GM12878 (cell line): ENCODE measurements at regions not wholly inside any gene's neighbourhood (a gene's known extent, or its start where the extent isn't known, plus 50 kb on each side); places are given as distances from the start of the nearest gene placed in this dataset.
"Not testable (repeated sequence)": the region's sequence is repeated elsewhere in the genome, so short reads cannot be mapped to it uniquely, and the experiment has no call there.

ENCODE experiments used
- ATAC-seq: fragments of 200-7000 bp; cut with Tn5 transposase; 3 replicates; pipeline ENCODE4 v1.9.1; 2020; ENCODE audit warnings: mild to moderate bottlenecking, moderate library complexity
- BruUV-seq: library from RNA; stranded (reverse); fragments of 400-500 nt; replicated peaks from 2 replicates; lab custom pipeline; 2021; lab: Mats Ljungman, UMichigan
- CTCF ChIA-PET: fragments of 300-600 bp; sonication (Branson Sonifier 250); formaldehyde crosslinking; extraction: SDS; loops from one replicate; lab custom pipeline; 2021; ENCODE audit warnings: inconsistent platforms; lab: Yijun Ruan, JAX
- POLR2A ChIA-PET: fragments of 350-600 bp; formaldehyde crosslinking; extraction: SDS; loops from one replicate; lab custom pipeline; 2021; ENCODE audit warnings: inconsistent platforms; lab: Charles Lee
- RAD21 ChIA-PET: fragments of 300-600 bp; sonication (Branson Sonifier 250); formaldehyde crosslinking; loops from one replicate; lab custom pipeline; 2023; ENCODE audit warnings: antibody characterized with exemption; ENCODE audit not compliant: unreplicated experiment; lab: Charles Lee
- SMC1A ChIA-PET: fragments of 300-600 bp; sonication (Branson Sonifier 250); formaldehyde crosslinking; loops from one replicate; lab custom pipeline; 2023; ENCODE audit not compliant: unreplicated experiment, uncharacterized antibody; lab: Charles Lee
- DNase-seq: peaks from one replicate; pipeline ENCODE4 v3.0.0-alpha.2; 2011; ENCODE audit warnings: low read depth, low spot score
- FAIRE-seq: peaks from 3 replicates; lab custom pipeline; 2011; peaks lifted over from hg19 to GRCh38; lab: Jason Lieb, UNC
- H2AFZ ChIP-seq: 2 replicates; pipeline ENCODE4 v1.6.0; 2011; ENCODE audit warnings: low read depth, low read length, control low read depth; ENCODE audit not compliant: control insufficient read depth
- H3K27ac ChIP-seq: 2 replicates; pipeline ENCODE4 v1.5.1; 2011; ENCODE audit warnings: control low read depth; ENCODE audit not compliant: control insufficient read depth, insufficient read depth
- H3K27me3 ChIP-seq, 2 experiments: replicated peaks in 1 of 2; 2 replicates each; pipeline versions ENCODE4 v1.6.0 to v1.6.1; 2011; ENCODE audit warnings: low read length in 1 of 2; ENCODE audit not compliant: control insufficient read depth in 2 of 2, insufficient read depth in 2 of 2
- H3K36me3 ChIP-seq, 2 experiments: 2 replicates each; pipeline ENCODE4 v1.5.1; 2011; ENCODE audit warnings: low read length in 1 of 2; ENCODE audit not compliant: control insufficient read depth in 2 of 2, insufficient read depth in 2 of 2
- H3K4me1 ChIP-seq: 2 replicates; pipeline ENCODE4 v1.6.1; 2011; ENCODE audit warnings: mild to moderate bottlenecking, low read length, moderate library complexity, mixed read lengths; ENCODE audit not compliant: control insufficient read depth, insufficient read depth
- H3K4me2 ChIP-seq: 2 replicates; pipeline ENCODE4 v1.6.0; 2011; ENCODE audit warnings: control low read depth; ENCODE audit not compliant: control insufficient read depth, insufficient read depth
- H3K4me3 ChIP-seq: fragments of 200-600 bp; sonication (generic); 2 replicates; pipeline ENCODE4 v1.5.1; 2016
- H3K79me2 ChIP-seq: 2 replicates; pipeline ENCODE4 v1.6.0; 2011; ENCODE audit warnings: low read length; ENCODE audit not compliant: control insufficient read depth, insufficient read depth
- H3K9ac ChIP-seq: 2 replicates; pipeline ENCODE4 v1.8.0; 2011; ENCODE audit warnings: low read length, control low read depth, mixed read lengths; ENCODE audit not compliant: control insufficient read depth, insufficient read depth
- H3K9me3 ChIP-seq: replicated peaks from 3 replicates; pipeline ENCODE4 v1.5.1; 2011; ENCODE audit warnings: mild to moderate bottlenecking, low read length; ENCODE audit not compliant: control insufficient read depth, insufficient read depth
- H4K20me1 ChIP-seq: 2 replicates; pipeline ENCODE4 v1.6.0; 2011; ENCODE audit not compliant: control insufficient read depth, insufficient read depth
- ASH2L ChIP-seq: fragments of 300-600, 200-600 bp; sonication (generic); IDR thresholded peaks from 2 replicates; pipeline ENCODE4 v1.6.1; 2017; ENCODE audit warnings: low read depth, mild to moderate bottlenecking, borderline replicate concordance
- CEBPB ChIP-seq, 2 experiments: fragments of 150-350 bp in 1 of 2; IDR thresholded peaks; 2 replicates each; pipeline ENCODE4 v1.6.1; 2012 to 2014; ENCODE audit warnings: low read depth in 2 of 2, low read length in 2 of 2, borderline replicate concordance in 1 of 2, inconsistent platforms in 1 of 2
- FOXK2 ChIP-seq: fragments of 450-650 bp; IDR thresholded peaks from 2 replicates; pipeline ENCODE4 v1.6.1; 2017; ENCODE audit warnings: mild to moderate bottlenecking, moderate library complexity
- RAD51 ChIP-seq: fragments of 450-650 bp; IDR thresholded peaks from 2 replicates; pipeline ENCODE4 v1.6.1; 2016; ENCODE audit warnings: moderate library complexity, mild to moderate bottlenecking, inconsistent platforms
- RB1 ChIP-seq: fragments of 450-650 bp; formaldehyde crosslinking; IDR thresholded peaks from 2 replicates; pipeline ENCODE4 v1.6.1; 2017; ENCODE audit warnings: mild to moderate bottlenecking, borderline replicate concordance
- SMAD1 ChIP-seq: fragments of 450-650 bp; IDR thresholded peaks from 2 replicates; pipeline ENCODE4 v1.6.1; 2018; ENCODE audit warnings: mild to moderate bottlenecking, low read depth; ENCODE audit not compliant: partially characterized antibody
- SP1 ChIP-seq: IDR thresholded peaks from one replicate; pipeline ENCODE4 v1.6.1; 2011; ENCODE audit warnings: low read depth, low read length
- STAT1 ChIP-seq: fragments of 450-650 bp; conservative IDR thresholded peaks from 2 replicates; pipeline ENCODE4 v1.6.1; 2014; ENCODE audit warnings: antibody characterized with exemption, mild to moderate bottlenecking
- TCF7 ChIP-seq: IDR thresholded peaks from 2 replicates; pipeline ENCODE4 v1.6.1; 2014; ENCODE audit warnings: antibody characterized with exemption, borderline replicate concordance
- ZNF384 ChIP-seq: IDR thresholded peaks from 2 replicates; pipeline ENCODE4 v1.6.1; 2012; ENCODE audit warnings: low read depth, mild to moderate bottlenecking, low read length, improper control_type of control experiment, borderline replicate concordance
- WGBS: methylation state at CpG from one replicate; pipeline ENCODE4 v1.1.6; 2016; ENCODE audit warnings: low lambda C conversion rate; ENCODE audit not compliant: insufficient replicate concordance, insufficient coverage; ENCODE audit errors: missing lambda C conversion rate; 5-methylcytosine and 5-hydroxymethylcytosine counted together
- in situ Hi-C: fragments of 300-500 bp; cut with MboI; formaldehyde crosslinking; loops from 9 replicates; pipeline ENCODE4 v1.14.3; 2018; ENCODE audit warnings: mixed read lengths
- intact Hi-C: fragments of 100-400 bp; cut with micrococcal nuclease; formaldehyde crosslinking; loops from one replicate; pipeline ENCODE4 v1.14.2; 2022; ENCODE audit not compliant: unreplicated experiment
- TF ChIP-seq, protein P1 (sequence below): fragments of 450-650 bp; IDR thresholded peaks from 2 replicates; pipeline ENCODE4 v1.6.1; 2018; ENCODE audit warnings: mild to moderate bottlenecking, low read depth, moderate library complexity; ENCODE audit not compliant: partially characterized antibody

DNA sequence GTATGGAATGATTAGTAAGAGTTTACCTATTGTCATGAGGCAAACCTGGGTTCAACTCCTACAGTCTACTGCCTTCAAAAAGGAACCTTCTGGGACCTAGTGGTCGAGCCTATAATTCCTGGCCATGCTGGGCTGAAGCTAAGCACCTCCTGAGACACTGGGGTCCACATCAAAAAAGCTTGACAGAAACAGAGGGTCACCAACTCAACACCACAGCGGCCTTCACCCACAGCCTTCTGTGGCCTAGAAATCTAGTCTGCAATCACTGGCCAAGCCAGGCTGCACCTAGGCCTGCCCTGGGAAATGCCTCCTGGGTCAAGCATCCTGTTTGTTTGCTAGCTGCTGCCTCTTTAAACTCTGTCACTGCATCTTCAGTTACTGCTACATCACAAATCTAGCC, 153.9 kb upstream of the C11orf58 start:
- DNase-seq (no peak), ATAC-seq (no peak), FAIRE-seq (no peak)
- Histone ChIP-seq H3K79me2 (no peaks in the 10 kb centered on the region), H4K20me1 (no peaks in the 10 kb centered on the region), H3K27ac (no peak overlapping the region), H3K27me3 (no peaks in the 10 kb centered on the region), H3K4me1 (no peaks in the 10 kb centered on the region), H3K4me2 (no peak overlapping the region), H2AFZ (no peak overlapping the region), H3K4me3 (no peak overlapping the region), H3K9me3 (no peaks in the 10 kb centered on the region), H3K36me3 (no peaks in the 10 kb centered on the region), H3K9ac (no peak overlapping the region)
- intact Hi-C loops (no loop called here), in situ Hi-C loops (no loop called here)
- ChIA-PET POLR2A (no interaction called here), RAD21 (no interaction called here), CTCF (interaction anchor here (1.3 kb wide), 1 partner anchor 12 kb away, joined by 4 read pairs; no protein-coding TSS in a partner anchor), SMC1A (interaction anchor here (0.8 kb wide), 1 partner anchor 39 kb away, joined by 3 read pairs; no protein-coding TSS in a partner anchor)
- BruUV-seq, result no TSS peak
- WGBS, result 30% methylated on average over 2 of the region's 2 CpGs
- TF ChIP-seq FOXK2 (no peak), ASH2L (no peak), RAD51 (no peak), RB1 (no peak), ZNF384 (no peak), SP1 (no peak), CEBPB (IDR thresholded peaks at IDR 0.05; ENCODE audit: borderline replicate concordance in 1 of 2, low read depth in 2 of 2, low read length in 2 of 2) (no peak), STAT1 (no peak), SMAD1 (no peak), TCF7 (no peak)
- TF ChIP-seq, protein P1, sequence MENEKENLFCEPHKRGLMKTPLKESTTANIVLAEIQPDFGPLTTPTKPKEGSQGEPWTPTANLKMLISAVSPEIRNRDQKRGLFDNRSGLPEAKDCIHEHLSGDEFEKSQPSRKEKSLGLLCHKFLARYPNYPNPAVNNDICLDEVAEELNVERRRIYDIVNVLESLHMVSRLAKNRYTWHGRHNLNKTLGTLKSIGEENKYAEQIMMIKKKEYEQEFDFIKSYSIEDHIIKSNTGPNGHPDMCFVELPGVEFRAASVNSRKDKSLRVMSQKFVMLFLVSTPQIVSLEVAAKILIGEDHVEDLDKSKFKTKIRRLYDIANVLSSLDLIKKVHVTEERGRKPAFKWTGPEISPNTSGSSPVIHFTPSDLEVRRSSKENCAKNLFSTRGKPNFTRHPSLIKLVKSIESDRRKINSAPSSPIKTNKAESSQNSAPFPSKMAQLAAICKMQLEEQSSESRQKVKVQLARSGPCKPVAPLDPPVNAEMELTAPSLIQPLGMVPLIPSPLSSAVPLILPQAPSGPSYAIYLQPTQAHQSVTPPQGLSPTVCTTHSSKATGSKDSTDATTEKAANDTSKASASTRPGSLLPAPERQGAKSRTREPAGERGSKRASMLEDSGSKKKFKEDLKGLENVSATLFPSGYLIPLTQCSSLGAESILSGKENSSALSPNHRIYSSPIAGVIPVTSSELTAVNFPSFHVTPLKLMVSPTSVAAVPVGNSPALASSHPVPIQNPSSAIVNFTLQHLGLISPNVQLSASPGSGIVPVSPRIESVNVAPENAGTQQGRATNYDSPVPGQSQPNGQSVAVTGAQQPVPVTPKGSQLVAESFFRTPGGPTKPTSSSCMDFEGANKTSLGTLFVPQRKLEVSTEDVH, result no peak

DNA sequence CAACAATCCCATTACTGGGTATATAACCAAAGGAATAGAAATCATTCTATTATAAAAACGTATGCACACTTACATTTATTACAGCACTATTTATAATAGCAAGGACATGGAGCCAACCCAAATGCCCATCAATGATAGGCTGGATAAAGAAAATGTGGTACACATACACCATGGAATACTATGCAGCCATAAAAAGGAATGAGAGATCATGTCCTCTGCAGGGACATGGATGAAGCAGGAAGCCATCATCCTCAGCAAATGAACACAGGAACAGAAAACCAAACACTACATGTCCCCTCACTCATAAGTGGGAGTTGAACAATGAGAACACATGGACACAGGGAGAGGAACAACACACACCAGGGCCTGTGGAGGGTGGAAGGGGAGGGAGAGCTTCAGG, 157.4 kb upstream of the C11orf58 start:
- ATAC-seq, H4K20me1 ChIP-seq, H3K79me2 ChIP-seq, intact Hi-C loops, RAD21 ChIA-PET, CTCF ChIA-PET, H3K9ac ChIP-seq, BruUV-seq, H3K4me3 ChIP-seq, H3K9me3 ChIP-seq, H3K36me3 ChIP-seq, H2AFZ ChIP-seq, H3K4me2 ChIP-seq, SMC1A ChIA-PET, H3K27ac ChIP-seq, POLR2A ChIA-PET, FAIRE-seq, in situ Hi-C loops, H3K27me3 ChIP-seq, DNase-seq, H3K4me1 ChIP-seq: not testable (repeated sequence)
- 0% methylated on average over 1 of the region's 1 CpG for WGBS
